Breast epithelium (tissue), 3 donors: ENCODE measurements at regions not wholly inside any gene's neighbourhood (a gene's known extent, or its start where the extent isn't known, plus 50 kb on each side); places are given as distances from the start of the nearest gene placed in this dataset.

Source experiments
- POLR2A ChIP-seq: fragments of 450-650 bp; IDR thresholded peaks from one replicate; pipeline ENCODE4 v1.6.1; 2016; ENCODE audit warnings: antibody characterized with exemption, mild to moderate bottlenecking, moderate library complexity
- POLR2AphosphoS5 ChIP-seq, 3 donors: sonication (generic); formaldehyde crosslinking; IDR thresholded peaks; one replicate each; pipeline ENCODE4 v1.6.1; 2017; ENCODE audit warnings: antibody characterized with exemption in 3 of 3
- TF ChIP-seq, protein P1 (sequence below), 3 donors: fragments of 450-650 bp; IDR thresholded peaks; one replicate each; pipeline ENCODE4 v1.5.1; 2016 to 2017; ENCODE audit warnings: antibody characterized with exemption in 3 of 3, mild to moderate bottlenecking in 3 of 3, moderate library complexity in 3 of 3

- TF ChIP-seq, protein P1, sequence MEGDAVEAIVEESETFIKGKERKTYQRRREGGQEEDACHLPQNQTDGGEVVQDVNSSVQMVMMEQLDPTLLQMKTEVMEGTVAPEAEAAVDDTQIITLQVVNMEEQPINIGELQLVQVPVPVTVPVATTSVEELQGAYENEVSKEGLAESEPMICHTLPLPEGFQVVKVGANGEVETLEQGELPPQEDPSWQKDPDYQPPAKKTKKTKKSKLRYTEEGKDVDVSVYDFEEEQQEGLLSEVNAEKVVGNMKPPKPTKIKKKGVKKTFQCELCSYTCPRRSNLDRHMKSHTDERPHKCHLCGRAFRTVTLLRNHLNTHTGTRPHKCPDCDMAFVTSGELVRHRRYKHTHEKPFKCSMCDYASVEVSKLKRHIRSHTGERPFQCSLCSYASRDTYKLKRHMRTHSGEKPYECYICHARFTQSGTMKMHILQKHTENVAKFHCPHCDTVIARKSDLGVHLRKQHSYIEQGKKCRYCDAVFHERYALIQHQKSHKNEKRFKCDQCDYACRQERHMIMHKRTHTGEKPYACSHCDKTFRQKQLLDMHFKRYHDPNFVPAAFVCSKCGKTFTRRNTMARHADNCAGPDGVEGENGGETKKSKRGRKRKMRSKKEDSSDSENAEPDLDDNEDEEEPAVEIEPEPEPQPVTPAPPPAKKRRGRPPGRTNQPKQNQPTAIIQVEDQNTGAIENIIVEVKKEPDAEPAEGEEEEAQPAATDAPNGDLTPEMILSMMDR (IDR thresholded peaks at IDR 0.05), result no peak
- no peak for TF ChIP-seq POLR2A
- no peak for TF ChIP-seq POLR2AphosphoS5 (IDR thresholded peaks at IDR 0.05)
Observed at GRCh38 chr15:62307551-62307950, 142.5 kb upstream of the C2CD4B start.
